Glutamatergic neuron (in vitro differentiated cells): ENCODE measurements at regions not wholly inside any gene's neighbourhood (a gene's known extent, or its start where the extent isn't known, plus 50 kb on each side); places are given as distances from the start of the nearest gene placed in this dataset.

Experiments
- DNase-seq: peaks from one replicate; pipeline ENCODE4 v3.0.0; 2022
- H3K27ac Mint-ChIP-seq: one replicate; pipeline ENCODE4 v1.8.0; 2020; ENCODE audit warnings: mild to moderate bottlenecking, mixed read lengths, inconsistent platforms; ENCODE audit not compliant: unreplicated experiment
- H3K27me3 Mint-ChIP-seq: one replicate; pipeline ENCODE4 v1.8.0; 2020; ENCODE audit warnings: mild to moderate bottlenecking, moderate library complexity, mixed read lengths, inconsistent platforms; ENCODE audit not compliant: unreplicated experiment
- H3K36me3 Mint-ChIP-seq: one replicate; pipeline ENCODE4 v1.8.0; 2020; ENCODE audit warnings: mild to moderate bottlenecking, mixed read lengths, inconsistent platforms; ENCODE audit not compliant: unreplicated experiment
- H3K4me1 Mint-ChIP-seq: one replicate; pipeline ENCODE4 v1.8.0; 2020; ENCODE audit warnings: mild to moderate bottlenecking, low read depth, mixed read lengths, inconsistent platforms; ENCODE audit not compliant: unreplicated experiment
- H3K4me3 Mint-ChIP-seq: one replicate; pipeline ENCODE4 v1.8.0; 2020; ENCODE audit warnings: mild to moderate bottlenecking, mixed read lengths, inconsistent platforms; ENCODE audit not compliant: unreplicated experiment
- H3K9me3 Mint-ChIP-seq: one replicate; pipeline ENCODE4 v1.8.0; 2020; ENCODE audit warnings: mild to moderate bottlenecking, moderate library complexity, mixed read lengths, inconsistent platforms; ENCODE audit not compliant: unreplicated experiment
- CTCF ChIP-seq: fragments of 200-600 bp; sonication (generic); IDR thresholded peaks from one replicate; pipeline ENCODE4 v1.5.0; 2021; ENCODE audit not compliant: partially characterized antibody, unreplicated experiment

- no peaks in the 10 kb centered on the region for H3K36me3 Mint-ChIP-seq
- no peaks in the 10 kb centered on the region for H3K27me3 Mint-ChIP-seq
- H3K27ac Mint-ChIP-seq = no peak overlapping the region
- no peaks in the 10 kb centered on the region for H3K9me3 Mint-ChIP-seq
- H3K4me3 Mint-ChIP-seq = no peak overlapping the region
- TF ChIP-seq CTCF = no peak
- H3K4me1 Mint-ChIP-seq = no peaks in the 10 kb centered on the region
- no peak for DNase-seq
Measured at GRCh38 chr7:84678841-84679240, 484.3 kb upstream of the SEMA3A start.

GRCh38 chr7:84677117-84677732 is 482.6 kb upstream of the SEMA3A start:
- H3K27me3 Mint-ChIP-seq = no peaks in the 10 kb centered on the region
- no peak for TF ChIP-seq CTCF
- no peak for DNase-seq
- H3K36me3 Mint-ChIP-seq = no peaks in the 10 kb centered on the region
- no peaks in the 10 kb centered on the region for H3K9me3 Mint-ChIP-seq
- no peak overlapping the region for H3K4me3 Mint-ChIP-seq
- H3K27ac Mint-ChIP-seq = no peak overlapping the region
- H3K4me1 Mint-ChIP-seq = no peaks in the 10 kb centered on the region

GRCh38 chr7:84675633-84676034 is 481.0 kb upstream of the SEMA3A start:
- DNase-seq = no peak
- H3K27me3 Mint-ChIP-seq = no peaks in the 10 kb centered on the region
- no peak overlapping the region for H3K27ac Mint-ChIP-seq
- H3K4me1 Mint-ChIP-seq = no peaks in the 10 kb centered on the region
- no peak for TF ChIP-seq CTCF
- no peaks in the 10 kb centered on the region for H3K36me3 Mint-ChIP-seq
- H3K4me3 Mint-ChIP-seq = no peak overlapping the region
- no peaks in the 10 kb centered on the region for H3K9me3 Mint-ChIP-seq

- TF ChIP-seq CTCF = no peak
- H3K4me3 Mint-ChIP-seq = no peak overlapping the region
- DNase-seq = no peak
- H3K4me1 Mint-ChIP-seq = no peaks in the 10 kb centered on the region
- H3K36me3 Mint-ChIP-seq = no peaks in the 10 kb centered on the region
- H3K9me3 Mint-ChIP-seq = no peaks in the 10 kb centered on the region
- H3K27me3 Mint-ChIP-seq = no peaks in the 10 kb centered on the region
- H3K27ac Mint-ChIP-seq = no peak overlapping the region
Measured at GRCh38 chr7:84674236-84674913, 479.8 kb upstream of the SEMA3A start.

GRCh38 chr7:84669177-84669732 is 474.7 kb upstream of the SEMA3A start:
- no peak for DNase-seq
- no peak overlapping the region for H3K27ac Mint-ChIP-seq
- peaks cover 2% of the 10 kb centered on the region for H3K9me3 Mint-ChIP-seq
- no peaks in the 10 kb centered on the region for H3K36me3 Mint-ChIP-seq
- no peak for TF ChIP-seq CTCF
- H3K4me3 Mint-ChIP-seq = no peak overlapping the region
- H3K27me3 Mint-ChIP-seq = no peaks in the 10 kb centered on the region
- peaks cover 2% of the 10 kb centered on the region for H3K4me1 Mint-ChIP-seq
